K562 (cell line): ENCODE measurements at regions not wholly inside any gene's neighbourhood (a gene's known extent, or its start where the extent isn't known, plus 50 kb on each side); places are given as distances from the start of the nearest gene placed in this dataset.

Experiments used
- ARNT ChIP-seq, 2 experiments: fragments of 450-650 bp; IDR thresholded peaks; 2 replicates each; pipeline ENCODE4 v1.6.1; 2016; ENCODE audit warnings: mild to moderate bottlenecking in 1 of 2
- HNRNPK ChIP-seq: fragments of 200-400 bp; formaldehyde crosslinking; IDR thresholded peaks from one replicate; pipeline ENCODE4 v1.6.1; 2018; ENCODE audit warnings: mild to moderate bottlenecking, low read depth, low read length; ENCODE audit not compliant: poor library complexity, severe bottlenecking
- KAT7 ChIP-seq: sonication (generic); formaldehyde crosslinking; IDR thresholded peaks from 2 replicates; pipeline ENCODE4 v1.8.0; 2022; ENCODE audit warnings: missing genetic modification reagents, mild to moderate bottlenecking, borderline replicate concordance
- KHSRP ChIP-seq: fragments of 450-650 bp; IDR thresholded peaks from 2 replicates; pipeline ENCODE4 v1.6.1; 2017
- MIER1 ChIP-seq: fragments of 450-650 bp; IDR thresholded peaks from 2 replicates; pipeline ENCODE4 v1.6.1; 2016; ENCODE audit warnings: antibody characterized with exemption, mild to moderate bottlenecking, low read depth
- NR2F6 ChIP-seq: fragments of 450-650 bp; formaldehyde crosslinking; IDR thresholded peaks from 2 replicates; pipeline ENCODE4 v1.4.0; 2020; ENCODE audit warnings: mild to moderate bottlenecking
- POLR2AphosphoS5 ChIP-seq: IDR thresholded peaks from 2 replicates; pipeline ENCODE4 v1.6.1; 2011; ENCODE audit warnings: mild to moderate bottlenecking, low read depth, low read length, moderate library complexity; ENCODE audit not compliant: control insufficient read depth, insufficient read depth
- RBM25 ChIP-seq: fragments of 200-400 bp; formaldehyde crosslinking; IDR thresholded peaks from 2 replicates; pipeline ENCODE4 v1.6.1; 2018; ENCODE audit warnings: low read length, low read depth, moderate library complexity; ENCODE audit not compliant: severe bottlenecking
- RCOR1 ChIP-seq, 2 experiments: IDR thresholded peaks; 2 replicates each; pipeline ENCODE4 v1.6.1; 2012; ENCODE audit warnings: low read depth in 2 of 2, low read length in 2 of 2, borderline replicate concordance in 1 of 2, improper control_type of control experiment in 1 of 2
- REST ChIP-seq, 2 experiments: fragments of 450-650 bp; formaldehyde crosslinking in 1 of 2; IDR thresholded peaks; 2 replicates each; pipeline versions ENCODE4 v1.4.0 to v1.6.1; 2014 to 2020; ENCODE audit warnings: mild to moderate bottlenecking in 2 of 2, borderline replicate concordance in 1 of 2, low read depth in 1 of 2
- RUNX1 ChIP-seq: sonication (generic); IDR thresholded peaks from 2 replicates; pipeline ENCODE4 v1.6.1; 2016; ENCODE audit warnings: antibody characterized with exemption, low read depth
- TEAD4 ChIP-seq, 2 experiments: sonication (generic) in 1 of 2; formaldehyde crosslinking in 1 of 2; IDR thresholded peaks; 2 replicates each; pipeline versions ENCODE4 v1.6.1 to v1.8.0; 2012 to 2022; ENCODE audit warnings: borderline replicate concordance in 1 of 2, inconsistent platforms in 1 of 2, low read length in 1 of 2, mild to moderate bottlenecking in 1 of 2, missing genetic modification reagents in 1 of 2
- TRIM25 ChIP-seq: fragments of 450-650 bp; IDR thresholded peaks from 2 replicates; pipeline ENCODE4 v1.7.0; 2016; ENCODE audit warnings: borderline replicate concordance
- ZNF184 ChIP-seq: sonication (generic); formaldehyde crosslinking; IDR thresholded peaks from 2 replicates; pipeline ENCODE4 v1.5.0; 2020; ENCODE audit warnings: missing genetic modification reagents
- ZNF518B ChIP-seq: fragments of 250-450 bp; sonication (Bioruptor Pico); IDR thresholded peaks from 2 replicates; pipeline ENCODE4 v1.5.0; 2021; ENCODE audit warnings: mild to moderate bottlenecking, moderate library complexity

GRCh38 chr9:71285191-71285656 is 163.8 kb upstream of the TRPM3 start (continued):
- TF ChIP-seq REST (IDR thresholded peaks at IDR 0.05; ENCODE audit: borderline replicate concordance) (peak; percentile 27; the same call in 1 of the 2 replicates), REST (CRISPR knock-in tag; IDR thresholded peaks at IDR 0.05; ENCODE audit: low read depth) (no peak), ARNT (IDR thresholded peaks at IDR 0.05) (no peak), POLR2AphosphoS5 (no peak), MIER1 (no peak), NR2F6 (CRISPR knock-in tag) (no peak), TRIM25 (no peak), RBM25 (no peak), KAT7 (CRISPR knock-in tag) (no peak), TEAD4 (IDR thresholded peaks at IDR 0.05; ENCODE audit: low read length) (no peak), TEAD4 (CRISPR knock-in tag; IDR thresholded peaks at IDR 0.05; ENCODE audit: borderline replicate concordance) (no peak), HNRNPK (no peak), ZNF184 (no peak), KHSRP (no peak), ZNF518B (CRISPR knock-in tag) (no peak), RCOR1 (IDR thresholded peaks at IDR 0.05; ENCODE audit: borderline replicate concordance in 1 of 2, low read depth in 2 of 2, low read length in 2 of 2) (0 out of 4 replicates have a peak, but pooled peaks of 1 of the 2 experiments have one; percentile 21), RUNX1 (no peak)
